Mesothelial cell of epicardium (in vitro differentiated cells): ENCODE measurements at regions not wholly inside any gene's neighbourhood (a gene's known extent, or its start where the extent isn't known, plus 50 kb on each side); places are given as distances from the start of the nearest gene placed in this dataset.

Source experiments
- DNase-seq, 2 experiments: peaks; one replicate each; pipeline ENCODE4 v3.0.0; 2021; ENCODE audit warnings: low spot score in 2 of 2; ENCODE audit not compliant: unreplicated experiment in 2 of 2
- H3K27ac Mint-ChIP-seq: 2 replicates; pipeline ENCODE4 v1.8.0; 2021; ENCODE audit warnings: mixed read lengths
- H3K27me3 Mint-ChIP-seq: 2 replicates; pipeline ENCODE4 v1.8.0; 2021; ENCODE audit warnings: low read depth, mixed read lengths
- H3K36me3 Mint-ChIP-seq: 2 replicates; pipeline ENCODE4 v1.8.0; 2021; ENCODE audit warnings: mixed read lengths
- H3K4me1 Mint-ChIP-seq: 2 replicates; pipeline ENCODE4 v1.8.0; 2021; ENCODE audit warnings: mixed read lengths
- H3K4me3 Mint-ChIP-seq: 2 replicates; pipeline ENCODE4 v1.8.0; 2021; ENCODE audit warnings: mild to moderate bottlenecking, moderate library complexity, mixed read lengths
- H3K9me3 Mint-ChIP-seq: 2 replicates; pipeline ENCODE4 v1.8.0; 2021; ENCODE audit warnings: mixed read lengths
- TF ChIP-seq, protein P1 (sequence below): fragments of 200-600 bp; sonication (generic); IDR thresholded peaks from one replicate; pipeline ENCODE4 v1.5.0; 2021; ENCODE audit warnings: antibody characterized with exemption; ENCODE audit not compliant: unreplicated experiment

DNA sequence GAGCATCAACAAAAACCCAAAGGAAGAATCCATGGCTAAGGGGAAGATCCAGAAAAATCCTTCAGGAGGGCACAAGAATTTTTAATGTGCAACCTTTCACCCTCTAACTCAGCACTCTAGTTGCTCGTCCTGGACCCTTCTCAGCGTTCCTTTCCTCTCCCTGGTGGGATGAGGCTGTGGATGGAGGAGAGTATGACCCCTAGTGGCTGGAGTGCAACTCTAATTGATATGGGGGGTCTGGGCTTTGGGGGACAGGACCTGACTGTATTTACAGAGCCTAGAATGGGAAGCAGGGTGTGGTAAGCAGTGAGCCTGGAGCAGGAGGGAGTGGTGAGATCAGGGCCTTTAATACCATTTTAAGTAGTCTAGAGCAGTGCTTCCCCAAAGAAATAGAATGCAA lies 83.9 kb upstream of the CEP85L start:
- H3K4me3 Mint-ChIP-seq, result no peak overlapping the region

DNA sequence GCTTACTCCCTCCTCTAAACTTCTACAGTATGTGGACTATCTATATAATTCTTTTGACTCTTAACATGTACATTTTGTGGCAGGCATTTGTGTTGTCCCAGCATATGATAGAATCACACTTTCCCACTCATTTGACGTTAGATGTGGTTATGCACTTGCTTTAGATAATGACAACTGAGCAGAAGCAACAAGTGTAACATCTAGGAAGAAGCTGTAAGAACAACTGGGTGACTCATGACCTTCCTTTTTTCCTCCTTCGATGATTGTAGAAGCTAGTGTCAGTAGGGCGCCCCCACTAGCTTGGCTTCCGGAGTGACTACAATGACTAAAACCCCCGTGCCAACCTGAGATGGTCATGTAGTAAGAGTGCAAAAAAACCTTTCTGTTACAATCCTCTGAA lies 74.6 kb upstream of the CEP85L start:
- Mint-ChIP-seq H3K4me3 (no peak overlapping the region), H3K4me1 (no peaks in the 10 kb centered on the region), H3K9me3 (no peaks in the 10 kb centered on the region), H3K27ac (no peak overlapping the region), H3K27me3 (no peaks in the 10 kb centered on the region), H3K36me3 (no peaks in the 10 kb centered on the region)
- no peak for DNase-seq
- TF ChIP-seq, protein P1, sequence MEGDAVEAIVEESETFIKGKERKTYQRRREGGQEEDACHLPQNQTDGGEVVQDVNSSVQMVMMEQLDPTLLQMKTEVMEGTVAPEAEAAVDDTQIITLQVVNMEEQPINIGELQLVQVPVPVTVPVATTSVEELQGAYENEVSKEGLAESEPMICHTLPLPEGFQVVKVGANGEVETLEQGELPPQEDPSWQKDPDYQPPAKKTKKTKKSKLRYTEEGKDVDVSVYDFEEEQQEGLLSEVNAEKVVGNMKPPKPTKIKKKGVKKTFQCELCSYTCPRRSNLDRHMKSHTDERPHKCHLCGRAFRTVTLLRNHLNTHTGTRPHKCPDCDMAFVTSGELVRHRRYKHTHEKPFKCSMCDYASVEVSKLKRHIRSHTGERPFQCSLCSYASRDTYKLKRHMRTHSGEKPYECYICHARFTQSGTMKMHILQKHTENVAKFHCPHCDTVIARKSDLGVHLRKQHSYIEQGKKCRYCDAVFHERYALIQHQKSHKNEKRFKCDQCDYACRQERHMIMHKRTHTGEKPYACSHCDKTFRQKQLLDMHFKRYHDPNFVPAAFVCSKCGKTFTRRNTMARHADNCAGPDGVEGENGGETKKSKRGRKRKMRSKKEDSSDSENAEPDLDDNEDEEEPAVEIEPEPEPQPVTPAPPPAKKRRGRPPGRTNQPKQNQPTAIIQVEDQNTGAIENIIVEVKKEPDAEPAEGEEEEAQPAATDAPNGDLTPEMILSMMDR, result no peak

More for the DNA sequence above, 83.9 kb upstream of the CEP85L start:
- H3K27me3 Mint-ChIP-seq, result peaks cover 6% of the 10 kb centered on the region
- no peaks in the 10 kb centered on the region for H3K36me3 Mint-ChIP-seq
- H3K4me1 Mint-ChIP-seq, result peaks cover 9% of the 10 kb centered on the region
- no peaks in the 10 kb centered on the region for H3K9me3 Mint-ChIP-seq
- TF ChIP-seq, protein P1, result no peak
- no peak overlapping the region for H3K27ac Mint-ChIP-seq
- no peak for DNase-seq

DNA sequence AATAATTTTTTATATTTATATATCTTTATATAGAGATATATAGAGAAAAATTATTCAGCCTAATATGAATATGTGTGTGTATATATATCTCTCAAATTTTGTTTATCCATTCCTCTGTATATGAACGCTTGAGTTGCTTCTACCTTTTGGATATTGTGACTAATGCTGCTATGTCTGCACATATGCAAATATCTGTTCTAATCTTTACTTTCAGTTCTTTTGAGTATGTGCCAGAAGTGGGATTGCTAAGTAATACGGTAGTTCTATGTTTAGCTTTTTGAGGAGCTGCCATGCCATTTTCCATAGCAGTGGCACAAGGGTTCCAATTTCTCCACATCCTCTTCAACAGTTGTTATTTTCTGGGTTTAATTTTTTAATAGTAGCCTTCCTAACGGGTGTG lies 72.8 kb upstream of the CEP85L start:
- TF ChIP-seq, protein P1, result no peak
- no peak overlapping the region for H3K4me3 Mint-ChIP-seq
- H3K27ac Mint-ChIP-seq, result no peak overlapping the region
- H3K27me3 Mint-ChIP-seq, result no peaks in the 10 kb centered on the region
- DNase-seq, result no peak
- no peaks in the 10 kb centered on the region for H3K36me3 Mint-ChIP-seq
- peaks cover 10% of the 10 kb centered on the region for H3K4me1 Mint-ChIP-seq
- H3K9me3 Mint-ChIP-seq, result no peaks in the 10 kb centered on the region

DNA sequence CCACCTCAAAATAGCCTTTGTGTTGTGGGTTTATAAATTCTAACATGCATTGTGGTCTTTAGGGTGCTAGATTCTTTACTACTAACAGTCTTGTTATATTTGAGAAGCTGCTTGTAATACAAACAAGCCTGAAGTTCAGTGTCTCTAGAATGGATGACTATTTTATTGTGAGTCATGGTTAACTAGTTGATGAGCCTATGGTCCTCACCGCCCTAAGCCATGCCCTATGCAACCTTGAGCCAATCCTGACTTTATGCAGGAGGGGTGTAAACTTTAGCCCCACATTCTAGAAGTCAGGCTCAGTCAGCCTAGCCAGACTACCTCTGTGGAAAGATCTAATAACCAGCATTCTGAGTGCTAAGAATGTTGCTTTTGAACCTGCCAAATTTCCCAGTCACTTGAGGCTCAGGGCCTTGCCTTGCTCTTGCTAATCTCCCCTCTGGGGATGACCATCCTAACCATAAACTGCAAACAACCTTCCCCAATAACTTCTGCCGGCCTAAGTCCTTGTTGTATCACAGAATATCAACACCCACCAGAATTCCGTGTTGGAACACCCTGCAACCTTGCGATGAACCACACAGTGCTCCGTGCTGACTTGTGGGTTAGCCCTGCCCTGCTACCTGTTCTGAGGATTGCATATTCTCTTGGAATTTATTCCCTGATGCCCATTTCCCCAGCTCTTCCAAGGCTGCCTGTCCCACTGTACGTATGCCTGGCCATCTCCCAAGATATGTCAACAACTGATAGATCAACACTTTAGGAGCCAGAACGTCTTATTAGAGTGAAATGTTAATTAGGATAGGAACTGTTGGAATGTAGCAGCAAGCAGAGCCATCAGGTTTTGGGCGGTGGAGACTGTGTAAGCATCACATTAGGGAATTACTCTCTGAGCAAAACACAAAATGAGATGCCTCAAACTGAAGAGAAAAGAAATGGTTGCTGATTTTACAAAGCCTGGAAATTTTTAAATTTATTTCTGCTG lies 71.7 kb upstream of the CEP85L start:
- H3K4me1 Mint-ChIP-seq, result peaks cover 10% of the 10 kb centered on the region
- H3K27me3 Mint-ChIP-seq, result no peaks in the 10 kb centered on the region
- H3K27ac Mint-ChIP-seq, result no peak overlapping the region
- H3K9me3 Mint-ChIP-seq, result no peaks in the 10 kb centered on the region
- H3K36me3 Mint-ChIP-seq, result no peaks in the 10 kb centered on the region
- TF ChIP-seq, protein P1, result no peak
- H3K4me3 Mint-ChIP-seq, result no peak overlapping the region
- no peak for DNase-seq

DNA sequence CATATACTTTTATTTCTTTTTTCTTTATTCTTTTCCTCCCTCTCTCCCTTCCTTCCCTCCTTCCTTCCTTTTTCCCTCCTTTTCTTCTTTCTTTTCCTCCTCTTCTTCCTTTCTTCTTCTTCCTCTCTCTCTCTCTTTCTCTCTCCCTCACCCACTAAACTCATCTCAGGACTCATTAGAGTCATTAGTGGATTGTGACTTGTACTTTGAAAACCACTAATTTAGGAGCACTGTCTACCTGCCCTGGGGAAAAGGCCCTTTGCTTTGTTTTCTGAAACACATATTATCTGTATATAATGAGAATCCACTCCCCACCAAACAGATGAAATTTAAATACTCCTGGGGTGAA lies 68.7 kb upstream of the CEP85L start:
- H3K27ac Mint-ChIP-seq, result no peak overlapping the region
- peaks cover 10% of the 10 kb centered on the region for H3K4me1 Mint-ChIP-seq
- no peaks in the 10 kb centered on the region for H3K9me3 Mint-ChIP-seq
- TF ChIP-seq, protein P1, result no peak
- no peak for DNase-seq
- no peak overlapping the region for H3K4me3 Mint-ChIP-seq
- no peaks in the 10 kb centered on the region for H3K36me3 Mint-ChIP-seq
- no peaks in the 10 kb centered on the region for H3K27me3 Mint-ChIP-seq
